H1 (cell line): ENCODE measurements at regions not wholly inside any gene's neighbourhood (a gene's known extent, or its start where the extent isn't known, plus 50 kb on each side); places are given as distances from the start of the nearest gene placed in this dataset.

Source experiments
- CTCF ChIA-PET: fragments of 300-600 bp; sonication (Branson Sonifier 250); formaldehyde crosslinking; loops from one replicate; lab custom pipeline; 2021; ENCODE audit not compliant: partially characterized antibody; lab: Charles Lee
- POLR2A ChIA-PET: fragments of 300-600 bp; sonication (Branson Sonifier 250); formaldehyde crosslinking; loops from one replicate; lab custom pipeline; 2021; ENCODE audit warnings: inconsistent platforms; ENCODE audit not compliant: partially characterized antibody; lab: Charles Lee
- DNase-seq, 2 experiments: peaks; one replicate each; pipeline versions ENCODE4 v3.0.0 to v3.0.0-alpha.2; 2010 to 2022; ENCODE audit warnings: low spot score in 2 of 2, low read depth in 1 of 2, mixed read lengths in 1 of 2
- FAIRE-seq: peaks from 2 replicates; lab custom pipeline; 2011; peaks lifted over from hg19 to GRCh38; lab: Jason Lieb, UNC
- H2AFZ ChIP-seq: 2 replicates; pipeline ENCODE4 v1.8.1; 2012; ENCODE audit warnings: low read length, inconsistent platforms
- H2AK5ac ChIP-seq: 2 replicates; pipeline ENCODE4 v1.6.1; 2013; ENCODE audit warnings: low read depth, low read length
- H2BK120ac ChIP-seq: replicated peaks from 2 replicates; pipeline ENCODE3; 2013; ENCODE audit warnings: low read depth, low read length, inconsistent platforms
- H2BK12ac ChIP-seq: 2 replicates; pipeline ENCODE4 v1.6.1; 2013; ENCODE audit warnings: low read depth, low read length
- H2BK15ac ChIP-seq: 2 replicates; pipeline ENCODE4 v1.6.1; 2013; ENCODE audit warnings: low read length
- H2BK20ac ChIP-seq: 2 replicates; pipeline ENCODE4 v1.6.1; 2013; ENCODE audit warnings: low read length
- H2BK5ac ChIP-seq: 2 replicates; pipeline ENCODE4 v1.6.1; 2013; ENCODE audit warnings: low read depth, low read length
- H3K14ac ChIP-seq: 2 replicates; pipeline ENCODE4 v1.6.1; 2013; ENCODE audit warnings: inconsistent platforms; ENCODE audit not compliant: insufficient read length
- H3K18ac ChIP-seq: 2 replicates; pipeline ENCODE4 v1.6.1; 2013; ENCODE audit warnings: low read length; ENCODE audit errors: extremely low read depth
- H3K23ac ChIP-seq: 2 replicates; pipeline ENCODE4 v1.6.1; 2013; ENCODE audit warnings: inconsistent platforms; ENCODE audit not compliant: insufficient read length
- H3K23me2 ChIP-seq: 2 replicates; pipeline ENCODE4 v1.6.1; 2013; ENCODE audit warnings: low read depth, low read length
- H3K27ac ChIP-seq: 2 replicates; pipeline ENCODE4 v1.6.1; 2011; ENCODE audit warnings: low read depth, low read length, inconsistent platforms
- H3K27me3 ChIP-seq, 4 experiments: replicated peaks in 1 of 4; 1 replicate in 1 of 4; 2 replicates in 3 of 4; pipeline versions ENCODE4 v1.6.1 to v1.8.1; 2011 to 2013; ENCODE audit warnings: low read length in 3 of 4, mild to moderate bottlenecking in 3 of 4, inconsistent platforms in 2 of 4, mixed read lengths in 2 of 4, moderate library complexity in 1 of 4; ENCODE audit not compliant: control insufficient read depth in 3 of 4, insufficient read depth in 3 of 4; ENCODE audit errors: extremely low read depth in 1 of 4
- H3K36me3 ChIP-seq, 4 experiments: 2 replicates each; pipeline versions ENCODE4 v1.6.1 to v1.8.1; 2011 to 2013; ENCODE audit warnings: mild to moderate bottlenecking in 4 of 4, low read length in 3 of 4, moderate library complexity in 2 of 4, control low read depth in 1 of 4, inconsistent platforms in 1 of 4; ENCODE audit not compliant: insufficient read depth in 4 of 4, control insufficient read depth in 2 of 4
- H3K4ac ChIP-seq: replicated peaks from 2 replicates; pipeline ENCODE3; 2013; ENCODE audit warnings: low read length, low read depth, mixed read lengths, inconsistent platforms; ENCODE audit not compliant: insufficient read length
- H3K4me1 ChIP-seq, 4 experiments: replicated peaks in 1 of 4; 1 replicate in 1 of 4; 2 replicates in 3 of 4; pipeline versions ENCODE4 v1.6.1 to v1.8.1; 2011 to 2013; ENCODE audit warnings: low read length in 3 of 4, inconsistent platforms in 2 of 4, mixed read lengths in 1 of 4; ENCODE audit not compliant: insufficient read depth in 4 of 4, control insufficient read depth in 3 of 4
- H3K4me2 ChIP-seq, 2 experiments: 2 replicates each; pipeline versions ENCODE4 v1.6.1 to v1.8.1; 2011 to 2013; ENCODE audit warnings: low read depth in 2 of 2, low read length in 2 of 2, control low read depth in 1 of 2, inconsistent platforms in 1 of 2, mild to moderate bottlenecking in 1 of 2; ENCODE audit not compliant: insufficient read depth in 1 of 2
- H3K4me3 ChIP-seq, 4 experiments: fragments of 200-600, 300-600 bp in 1 of 4; sonication (generic), shearing (Covaris generic), sonication (Bioruptor Twin) in 1 of 4; 2 replicates each; pipeline versions ENCODE4 v1.5.1 to v1.8.1; 2011 to 2016; ENCODE audit warnings: low read length in 4 of 4, low read depth in 3 of 4, control low read depth in 2 of 4, inconsistent platforms in 2 of 4, mild to moderate bottlenecking in 2 of 4, mixed read lengths in 1 of 4, moderate library complexity in 1 of 4; ENCODE audit not compliant: insufficient read depth in 2 of 4; ENCODE audit errors: extremely low read depth in 1 of 4
- H3K56ac ChIP-seq: replicated peaks from 2 replicates; pipeline ENCODE3; 2013; ENCODE audit warnings: low read depth, mild to moderate bottlenecking, mixed read lengths, low read length, inconsistent platforms; ENCODE audit not compliant: insufficient read length
- H3K79me1 ChIP-seq: 2 replicates; pipeline ENCODE4 v1.6.1; 2013; ENCODE audit warnings: low read depth, low read length, control low read depth
- H3K79me2 ChIP-seq, 2 experiments: 2 replicates each; pipeline versions ENCODE4 v1.6.1 to v1.8.1; 2012 to 2013; ENCODE audit warnings: low read length in 2 of 2, mild to moderate bottlenecking in 2 of 2, inconsistent platforms in 1 of 2; ENCODE audit not compliant: insufficient read depth in 2 of 2, control insufficient read depth in 1 of 2
- H3K9ac ChIP-seq, 4 experiments: replicated peaks in 1 of 4; 1 replicate in 1 of 4; 2 replicates in 3 of 4; pipeline versions ENCODE4 v1.6.1 to v1.8.1; 2011 to 2013; ENCODE audit warnings: low read depth in 3 of 4, low read length in 3 of 4, control low read depth in 2 of 4, mild to moderate bottlenecking in 2 of 4, moderate library complexity in 2 of 4, inconsistent platforms in 1 of 4; ENCODE audit errors: extremely low read depth in 1 of 4
- H3K9me3 ChIP-seq, 2 experiments: 2 replicates each; pipeline versions ENCODE4 v1.6.1 to v1.8.1; 2012 to 2013; ENCODE audit warnings: mild to moderate bottlenecking in 2 of 2, moderate library complexity in 2 of 2, control low read depth in 1 of 2, inconsistent platforms in 1 of 2, low read depth in 1 of 2, low read length in 1 of 2, mixed read lengths in 1 of 2; ENCODE audit not compliant: insufficient read depth in 2 of 2
- H4K20me1 ChIP-seq, 2 experiments: replicated peaks in 1 of 2; 2 replicates each; pipeline versions ENCODE3 to v1.8.1; 2011 to 2013; ENCODE audit warnings: inconsistent platforms in 2 of 2, low read length in 2 of 2, mild to moderate bottlenecking in 1 of 2; ENCODE audit not compliant: insufficient read depth in 2 of 2, control insufficient read depth in 1 of 2
- H4K5ac ChIP-seq: 2 replicates; pipeline ENCODE4 v1.6.1; 2013; ENCODE audit warnings: low read length, low read depth, mixed read lengths, inconsistent platforms; ENCODE audit not compliant: insufficient read length
- H4K8ac ChIP-seq: 2 replicates; pipeline ENCODE4 v1.8.0; 2013; ENCODE audit warnings: mild to moderate bottlenecking, moderate library complexity, low read length, inconsistent platforms; ENCODE audit not compliant: insufficient read depth; ENCODE audit errors: extremely low read depth
- H4K91ac ChIP-seq: replicated peaks from 2 replicates; pipeline ENCODE3; 2013; ENCODE audit warnings: low read length, mixed read lengths, inconsistent platforms; ENCODE audit not compliant: insufficient read length
- CEBPB ChIP-seq: IDR thresholded peaks from 2 replicates; pipeline ENCODE4 v1.6.1; 2012; ENCODE audit warnings: low read depth, low read length
- EGR1 ChIP-seq: IDR thresholded peaks from 2 replicates; pipeline ENCODE4 v1.6.1; 2011; ENCODE audit warnings: low read depth, low read length, borderline replicate concordance
- HDAC2 ChIP-seq, 2 experiments: fragments of 300-600 bp in 1 of 2; sonication (generic) in 1 of 2; IDR thresholded peaks; 2 replicates each; pipeline ENCODE4 v1.6.1; 2011 to 2012; ENCODE audit warnings: low read depth in 2 of 2, low read length in 2 of 2, mild to moderate bottlenecking in 2 of 2, moderate library complexity in 2 of 2, borderline replicate concordance in 1 of 2, inconsistent platforms in 1 of 2
- POU5F1 ChIP-seq: IDR thresholded peaks from 2 replicates; pipeline ENCODE4 v1.6.1; 2011; ENCODE audit warnings: low read depth, mild to moderate bottlenecking, low read length, moderate library complexity
- RBBP5 ChIP-seq: IDR thresholded peaks from 2 replicates; pipeline ENCODE4 v1.7.1; 2012; ENCODE audit warnings: low read depth, mild to moderate bottlenecking, inconsistent platforms, low read length, moderate library complexity, borderline replicate concordance
- RFX5 ChIP-seq: IDR thresholded peaks from 2 replicates; pipeline ENCODE4 v1.6.1; 2011; ENCODE audit warnings: low read depth, low read length, improper control_type of control experiment, borderline replicate concordance
- SP4 ChIP-seq: IDR thresholded peaks from 2 replicates; pipeline ENCODE4 v1.6.1; 2012; ENCODE audit warnings: low read length, inconsistent platforms
- TEAD4 ChIP-seq: IDR thresholded peaks from 2 replicates; pipeline ENCODE4 v1.6.1; 2012; ENCODE audit warnings: low read depth, low read length, inconsistent platforms, mixed read lengths
- WGBS, 2 experiments: shearing (Covaris generic) in 1 of 2; methylation state at CpG; one replicate each; pipeline versions ENCODE4 v1.1.6 to v1.1.7; 2013 to 2015; ENCODE audit warnings: low lambda C conversion rate in 2 of 2, mixed read lengths in 2 of 2, inconsistent platforms in 1 of 2, low coverage in 1 of 2, missing lambda C conversion rate in 1 of 2; ENCODE audit not compliant: insufficient replicate concordance in 2 of 2, insufficient coverage in 1 of 2, insufficient read length in 1 of 2; ENCODE audit errors: extremely low coverage in 1 of 2, missing lambda C conversion rate in 1 of 2; 5-methylcytosine and 5-hydroxymethylcytosine counted together

- Histone ChIP-seq H3K4me2 (no peak overlapping the region), H2AK5ac (no peak overlapping the region), H3K4ac (no peak overlapping the region), H3K9me3 (0 out of 4 replicates have a peak, but pooled peaks cover 0 to under 1% of the 10 kb centered on the region in 2 experiments), H3K79me2 (no peaks in the 10 kb centered on the region), H3K23ac (no peak overlapping the region), H3K79me1 (no peaks in the 10 kb centered on the region), H3K27me3 (no peaks in the 10 kb centered on the region), H3K23me2 (no peaks in the 10 kb centered on the region), H4K20me1 (no peaks in the 10 kb centered on the region), H3K27ac (no peak overlapping the region), H3K36me3 (no peaks in the 10 kb centered on the region), H2BK15ac (no peak overlapping the region), H3K4me3 (no peak overlapping the region), H3K9ac (no peak overlapping the region), H3K4me1 (no peaks in the 10 kb centered on the region), H2BK12ac (no peak overlapping the region), H2BK5ac (no peak overlapping the region), H3K56ac (no peak overlapping the region), H3K18ac (no peak overlapping the region), H4K91ac (no peak overlapping the region), H4K5ac (no peak overlapping the region), H2BK20ac (no peak overlapping the region), H2BK120ac (no peak overlapping the region), H2AFZ (no peak overlapping the region), H3K14ac (no peak overlapping the region), H4K8ac (no peak overlapping the region)
- ChIA-PET CTCF (no interaction called here), POLR2A (no interaction called here)
- 100% methylated on average over 2 of the region's 2 CpGs; no CpG with 5 or more reads in 1 of the 2 experiments for WGBS, 2 experiments
- FAIRE-seq (no peak), DNase-seq (no peak)
- TF ChIP-seq TEAD4 (no peak), RBBP5 (no peak), SP4 (no peak), POU5F1 (no peak), RFX5 (no peak), EGR1 (no peak), CEBPB (no peak), HDAC2 (IDR thresholded peaks at IDR 0.05; ENCODE audit: borderline replicate concordance in 1 of 2, low read depth in 2 of 2, low read length in 2 of 2) (no peak)
Measured at GRCh38 chr4:19262467-19262866, 989.2 kb upstream of the SLIT2 start.
